Activated CD8-positive, alpha-beta T cell treated with anti-CD3 and anti-CD28 coated beads, Interleukin-2, amount 10 ng/mL, durations not matched to agents 7 days and 5 days (primary cell): ENCODE measurements at regions not wholly inside any gene's neighbourhood (a gene's known extent, or its start where the extent isn't known, plus 50 kb on each side); places are given as distances from the start of the nearest gene placed in this dataset.

ENCODE experiments used
- ATAC-seq: fragments of 150-1000 bp; cut with Tn5 transposase; one replicate; pipeline ENCODE4 v1.10.0; 2021; ENCODE audit warnings: moderate library complexity
- CTCF ChIA-PET: fragments of 350-600 bp; sonication (Branson Sonifier 250); formaldehyde crosslinking; loops from one replicate; lab custom pipeline; 2021; ENCODE audit warnings: antibody characterized with exemption; lab: Charles Lee
- POLR2A ChIA-PET: fragments of 350-600 bp; sonication (Branson Sonifier 250); formaldehyde crosslinking; loops from one replicate; lab custom pipeline; 2021; ENCODE audit warnings: antibody characterized with exemption; lab: Charles Lee
- DNase-seq: peaks from one replicate; pipeline ENCODE4 v3.0.0-alpha.2; 2020
- H3K27ac Mint-ChIP-seq: one replicate; pipeline ENCODE4 v1.8.0; 2021; ENCODE audit warnings: mild to moderate bottlenecking, mixed read lengths
- H3K27me3 Mint-ChIP-seq: one replicate; pipeline ENCODE4 v1.8.0; 2021; ENCODE audit warnings: low read depth, mixed read lengths
- H3K36me3 Mint-ChIP-seq: one replicate; pipeline ENCODE4 v1.8.0; 2021; ENCODE audit warnings: low read depth, mixed read lengths
- H3K4me1 Mint-ChIP-seq: one replicate; pipeline ENCODE4 v1.8.0; 2021; ENCODE audit warnings: low read depth, mixed read lengths
- H3K4me3 Mint-ChIP-seq: one replicate; pipeline ENCODE4 v1.8.0; 2021; ENCODE audit warnings: mild to moderate bottlenecking, mixed read lengths
- H3K9me3 Mint-ChIP-seq: one replicate; pipeline ENCODE4 v1.8.0; 2022; ENCODE audit warnings: mixed read lengths; ENCODE audit not compliant: insufficient read depth

- Mint-ChIP-seq H3K9me3 (peaks cover 6% of the 10 kb centered on the region), H3K4me1 (no peaks in the 10 kb centered on the region), H3K27ac (no peak overlapping the region), H3K36me3 (no peaks in the 10 kb centered on the region), H3K4me3 (no peak overlapping the region), H3K27me3 (no peaks in the 10 kb centered on the region)
- ChIA-PET POLR2A (no interaction called here), CTCF (no interaction called here)
- no peak for DNase-seq
- ATAC-seq: no peak
Observed at GRCh38 chr10:64973391-64973790, 1452.2 kb downstream of the REEP3 start.

- ATAC-seq (no peak), DNase-seq (no peak)
- Mint-ChIP-seq H3K4me1 (no peaks in the 10 kb centered on the region), H3K27ac (no peak overlapping the region), H3K27me3 (no peaks in the 10 kb centered on the region), H3K9me3 (peaks cover 3% of the 10 kb centered on the region), H3K4me3 (no peak overlapping the region), H3K36me3 (no peaks in the 10 kb centered on the region)
- ChIA-PET CTCF (no interaction called here), POLR2A (no interaction called here)
Observed at GRCh38 chr10:64976150-64976549, 1454.9 kb downstream of the REEP3 start.

GRCh38 chr10:64977915-64978314, 1456.7 kb downstream of the REEP3 start:
- DNase-seq (no peak), ATAC-seq (no peak)
- Mint-ChIP-seq H3K9me3 (peaks cover 3% of the 10 kb centered on the region), H3K27ac (no peak overlapping the region), H3K4me3 (no peak overlapping the region), H3K27me3 (no peaks in the 10 kb centered on the region), H3K36me3 (no peaks in the 10 kb centered on the region), H3K4me1 (no peaks in the 10 kb centered on the region)
- ChIA-PET CTCF (no interaction called here), POLR2A (interaction anchor here (0.6 kb wide), 1 partner anchor 185 kb away, joined by 3 read pairs; no protein-coding TSS in a partner anchor)

GRCh38 chr10:64996886-64997285, 1475.7 kb downstream of the REEP3 start:
- Mint-ChIP-seq H3K27me3 (no peaks in the 10 kb centered on the region), H3K4me1 (no peaks in the 10 kb centered on the region), H3K9me3 (peaks cover 14% of the 10 kb centered on the region), H3K27ac (no peak overlapping the region), H3K4me3 (no peak overlapping the region), H3K36me3 (no peaks in the 10 kb centered on the region)
- DNase-seq (no peak), ATAC-seq (no peak)
- POLR2A ChIA-PET: no interaction called here
- CTCF ChIA-PET: no interaction called here

GRCh38 chr10:65010845-65011244, 1489.6 kb downstream of the REEP3 start:
- H3K4me3 Mint-ChIP-seq: no peak overlapping the region
- no peaks in the 10 kb centered on the region for H3K4me1 Mint-ChIP-seq
- no peak for ATAC-seq
- H3K27ac Mint-ChIP-seq: no peak overlapping the region
- H3K27me3 Mint-ChIP-seq: no peaks in the 10 kb centered on the region
- no peaks in the 10 kb centered on the region for H3K9me3 Mint-ChIP-seq
- DNase-seq: no peak
- no peaks in the 10 kb centered on the region for H3K36me3 Mint-ChIP-seq
- CTCF ChIA-PET: no interaction called here
- POLR2A ChIA-PET: no interaction called here

GRCh38 chr10:65017523-65017922, 1496.3 kb downstream of the REEP3 start:
- no peaks in the 10 kb centered on the region for H3K4me1 Mint-ChIP-seq
- ATAC-seq: no peak
- H3K4me3 Mint-ChIP-seq: no peak overlapping the region
- DNase-seq: no peak
- H3K27ac Mint-ChIP-seq: no peak overlapping the region
- POLR2A ChIA-PET: no interaction called here
- CTCF ChIA-PET: no interaction called here
- H3K9me3 Mint-ChIP-seq: peaks cover 22% of the 10 kb centered on the region
- H3K36me3 Mint-ChIP-seq: no peaks in the 10 kb centered on the region
- H3K27me3 Mint-ChIP-seq: no peaks in the 10 kb centered on the region

- no peak for ATAC-seq
- Mint-ChIP-seq H3K27ac (no peak overlapping the region), H3K4me3 (no peak overlapping the region), H3K4me1 (no peaks in the 10 kb centered on the region), H3K27me3 (no peaks in the 10 kb centered on the region), H3K9me3 (peaks cover 12% of the 10 kb centered on the region), H3K36me3 (no peaks in the 10 kb centered on the region)
- POLR2A ChIA-PET: no interaction called here
- CTCF ChIA-PET: no interaction called here
- no peak for DNase-seq
Observed at GRCh38 chr10:65024886-65025285, 1503.7 kb downstream of the REEP3 start.

GRCh38 chr10:65030263-65030662, 1509.1 kb downstream of the REEP3 start:
- Mint-ChIP-seq H3K9me3 (peaks cover 12% of the 10 kb centered on the region), H3K36me3 (no peaks in the 10 kb centered on the region), H3K4me3 (no peak overlapping the region), H3K27ac (no peak overlapping the region), H3K4me1 (no peaks in the 10 kb centered on the region), H3K27me3 (no peaks in the 10 kb centered on the region)
- ATAC-seq: no peak
- POLR2A ChIA-PET: no interaction called here
- CTCF ChIA-PET: no interaction called here
- no peak for DNase-seq

GRCh38 chr10:65032867-65033769, 1511.9 kb downstream of the REEP3 start:
- Mint-ChIP-seq H3K9me3 (peaks cover 12% of the 10 kb centered on the region), H3K4me1 (no peaks in the 10 kb centered on the region), H3K27me3 (no peaks in the 10 kb centered on the region), H3K36me3 (no peaks in the 10 kb centered on the region), H3K27ac (no peak overlapping the region), H3K4me3 (no peak overlapping the region)
- POLR2A ChIA-PET: no interaction called here
- DNase-seq (no peak), ATAC-seq (no peak)
- CTCF ChIA-PET: no interaction called here

GRCh38 chr10:65033957-65034356, 1512.8 kb downstream of the REEP3 start:
- no peaks in the 10 kb centered on the region for H3K4me1 Mint-ChIP-seq
- H3K36me3 Mint-ChIP-seq: no peaks in the 10 kb centered on the region
- ChIA-PET CTCF (no interaction called here), POLR2A (no interaction called here)
- no peak overlapping the region for H3K4me3 Mint-ChIP-seq
- DNase-seq (no peak), ATAC-seq (no peak)
- no peaks in the 10 kb centered on the region for H3K27me3 Mint-ChIP-seq
- H3K9me3 Mint-ChIP-seq: peaks cover 12% of the 10 kb centered on the region
- no peak overlapping the region for H3K27ac Mint-ChIP-seq

- H3K4me1 Mint-ChIP-seq: no peaks in the 10 kb centered on the region
- H3K27ac Mint-ChIP-seq: no peak overlapping the region
- CTCF ChIA-PET: no interaction called here
- no peaks in the 10 kb centered on the region for H3K36me3 Mint-ChIP-seq
- POLR2A ChIA-PET: no interaction called here
- H3K27me3 Mint-ChIP-seq: no peaks in the 10 kb centered on the region
- H3K4me3 Mint-ChIP-seq: no peak overlapping the region
- peaks cover 3% of the 10 kb centered on the region for H3K9me3 Mint-ChIP-seq
- no peak for DNase-seq
- ATAC-seq: no peak
Observed at GRCh38 chr10:65040796-65041195, 1519.6 kb downstream of the REEP3 start.

- Mint-ChIP-seq H3K27me3 (no peaks in the 10 kb centered on the region), H3K4me3 (no peak overlapping the region), H3K36me3 (no peaks in the 10 kb centered on the region), H3K27ac (no peak overlapping the region), H3K4me1 (no peaks in the 10 kb centered on the region), H3K9me3 (peaks cover 3% of the 10 kb centered on the region)
- CTCF ChIA-PET: no interaction called here
- ATAC-seq (no peak), DNase-seq (no peak)
- POLR2A ChIA-PET: no interaction called here
Observed at GRCh38 chr10:65041307-65041706, 1520.1 kb downstream of the REEP3 start.
